Erythroblast (primary cell): ENCODE measurements at regions not wholly inside any gene's neighbourhood (a gene's known extent, or its start where the extent isn't known, plus 50 kb on each side); places are given as distances from the start of the nearest gene placed in this dataset.

ENCODE experiments used
- GATA1 ChIP-seq: IDR thresholded peaks from 2 replicates; pipeline ENCODE4 v1.6.1; 2011; ENCODE audit warnings: low read depth, mild to moderate bottlenecking, control low read depth, low read length, moderate library complexity
- POLR2A ChIP-seq: IDR thresholded peaks from 2 replicates; pipeline ENCODE4 v1.6.1; 2011; ENCODE audit warnings: mild to moderate bottlenecking, low read length

DNA sequence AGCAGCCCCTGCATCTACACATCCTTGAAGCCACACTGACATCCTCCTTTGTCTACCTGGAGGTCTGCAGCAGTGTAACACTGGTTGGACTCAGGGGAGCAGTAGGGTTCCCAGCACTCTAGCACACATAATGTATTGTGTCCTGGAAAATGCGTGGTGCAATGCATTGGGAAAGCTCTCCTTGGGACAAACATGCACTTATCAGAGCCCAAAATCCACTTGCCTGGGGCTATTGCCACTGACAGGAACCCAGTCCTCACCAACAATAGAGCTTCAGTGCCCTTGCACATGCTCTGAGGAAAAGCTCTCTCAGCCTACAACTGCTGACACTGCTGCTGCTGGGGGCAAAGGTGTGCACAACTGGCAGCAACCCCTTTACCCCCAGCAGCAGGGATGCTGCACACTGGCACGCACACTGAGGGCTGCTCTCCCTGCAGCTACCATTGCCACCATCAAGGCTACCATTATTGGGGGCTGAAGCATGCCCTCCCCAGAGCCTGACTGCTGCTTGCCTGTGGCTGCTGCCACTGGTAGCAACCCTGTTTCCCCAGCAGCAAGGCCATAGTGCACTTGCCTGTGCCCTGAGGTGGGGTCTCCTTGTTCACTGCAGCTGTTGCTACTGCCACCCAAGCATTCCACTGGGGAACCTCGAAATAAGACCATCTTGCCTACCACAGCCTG lies 221.9 kb downstream of the SLC38A4 start:
- no peak for TF ChIP-seq POLR2A
- TF ChIP-seq GATA1, result no peak
